ENCODE measurements at regions not wholly inside any gene's neighbourhood (a gene's known extent, or its start where the extent isn't known, plus 50 kb on each side); places are given as distances from the start of the nearest gene placed in this dataset.
"Not testable (repeated sequence)": the region's sequence is repeated elsewhere in the genome, so short reads cannot be mapped to it uniquely, and the experiment has no call there.

- H2AFZ ChIP-seq (ENCODE audit: low read length): no peak overlapping the region
- no peaks in the 10 kb centered on the region for H4K20me1 ChIP-seq (ENCODE audit: control insufficient read depth, extremely low read depth, insufficient read depth, low read length)
- H3K4me1 ChIP-seq (ENCODE audit: control insufficient read depth, extremely low read depth, insufficient read depth, low read length): no peaks in the 10 kb centered on the region
- no peak overlapping the region for H3K4me2 ChIP-seq (ENCODE audit: extremely low read depth, insufficient read depth, low read length)
- no peaks in the 10 kb centered on the region for H3K9me3 ChIP-seq (ENCODE audit: control insufficient read depth, insufficient read depth, low read depth, low read length)
- no peak overlapping the region for H3K27ac ChIP-seq (ENCODE audit: insufficient read depth, low read length)
- H3K36me3 ChIP-seq (ENCODE audit: control insufficient read depth, insufficient read depth, low read length): no peaks in the 10 kb centered on the region
- H3K9ac ChIP-seq (ENCODE audit: insufficient read depth, low read length): no peak overlapping the region
- TF ChIP-seq EZH2 (IDR thresholded peaks at IDR 0.05; ENCODE audit: low read length, missing control alignments): no peak
- TF ChIP-seq, protein P1, sequence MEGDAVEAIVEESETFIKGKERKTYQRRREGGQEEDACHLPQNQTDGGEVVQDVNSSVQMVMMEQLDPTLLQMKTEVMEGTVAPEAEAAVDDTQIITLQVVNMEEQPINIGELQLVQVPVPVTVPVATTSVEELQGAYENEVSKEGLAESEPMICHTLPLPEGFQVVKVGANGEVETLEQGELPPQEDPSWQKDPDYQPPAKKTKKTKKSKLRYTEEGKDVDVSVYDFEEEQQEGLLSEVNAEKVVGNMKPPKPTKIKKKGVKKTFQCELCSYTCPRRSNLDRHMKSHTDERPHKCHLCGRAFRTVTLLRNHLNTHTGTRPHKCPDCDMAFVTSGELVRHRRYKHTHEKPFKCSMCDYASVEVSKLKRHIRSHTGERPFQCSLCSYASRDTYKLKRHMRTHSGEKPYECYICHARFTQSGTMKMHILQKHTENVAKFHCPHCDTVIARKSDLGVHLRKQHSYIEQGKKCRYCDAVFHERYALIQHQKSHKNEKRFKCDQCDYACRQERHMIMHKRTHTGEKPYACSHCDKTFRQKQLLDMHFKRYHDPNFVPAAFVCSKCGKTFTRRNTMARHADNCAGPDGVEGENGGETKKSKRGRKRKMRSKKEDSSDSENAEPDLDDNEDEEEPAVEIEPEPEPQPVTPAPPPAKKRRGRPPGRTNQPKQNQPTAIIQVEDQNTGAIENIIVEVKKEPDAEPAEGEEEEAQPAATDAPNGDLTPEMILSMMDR (conservative IDR thresholded peaks at IDR 0.05 in 1 of 2, IDR thresholded peaks at IDR 0.05 in 1 of 2; ENCODE audit: low read depth in 1 of 2, low read length in 2 of 2): no peak
- no peak overlapping the region for H3K4me3 ChIP-seq (replicated peaks in 1 of 4; ENCODE audit: control extremely low read depth in 1 of 4, insufficient read depth in 1 of 4, low read depth in 3 of 4, low read length in 4 of 4)
- no peaks in the 10 kb centered on the region for H3K27me3 ChIP-seq (ENCODE audit: control insufficient read depth, insufficient read depth, low read length)
- H3K79me2 ChIP-seq (ENCODE audit: control insufficient read depth, insufficient read depth, low read length): no peaks in the 10 kb centered on the region
- no peak for DNase-seq (ENCODE audit: low read depth in 2 of 2)
Observed at GRCh38 chr2:230636684-230637271, 75.9 kb upstream of the CAB39 start.

DNA sequence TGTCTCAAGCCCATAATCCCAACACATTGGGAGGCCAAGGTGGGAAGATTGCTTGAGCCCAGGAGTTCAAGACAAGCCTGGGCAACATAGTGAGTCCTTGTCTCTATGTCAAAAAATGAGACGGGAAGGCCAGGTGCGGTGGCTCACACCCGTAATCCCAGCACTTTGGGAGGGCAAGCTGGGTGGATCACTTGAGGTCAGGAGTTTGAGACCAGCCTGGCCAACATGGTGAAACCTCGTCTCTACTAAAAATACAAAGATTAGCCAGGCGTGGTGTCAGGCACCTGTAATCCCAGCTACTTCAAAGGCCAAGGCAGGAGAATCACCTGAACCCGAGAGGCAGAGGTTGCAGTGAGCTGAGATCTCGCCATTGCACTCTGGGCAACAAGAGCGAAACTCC is 75.2 kb upstream of the CAB39 start:
- H3K27ac ChIP-seq (ENCODE audit: insufficient read depth, low read length); H3K27me3 ChIP-seq (ENCODE audit: control insufficient read depth, insufficient read depth, low read length); H2AFZ ChIP-seq (ENCODE audit: low read length); DNase-seq (ENCODE audit: low read depth in 2 of 2); H3K4me3 ChIP-seq (replicated peaks in 1 of 4; ENCODE audit: control extremely low read depth in 1 of 4, insufficient read depth in 1 of 4, low read depth in 3 of 4, low read length in 4 of 4); H3K9me3 ChIP-seq (ENCODE audit: control insufficient read depth, insufficient read depth, low read depth, low read length); H3K36me3 ChIP-seq (ENCODE audit: control insufficient read depth, insufficient read depth, low read length); H4K20me1 ChIP-seq (ENCODE audit: control insufficient read depth, extremely low read depth, insufficient read depth, low read length); H3K9ac ChIP-seq (ENCODE audit: insufficient read depth, low read length); H3K79me2 ChIP-seq (ENCODE audit: control insufficient read depth, insufficient read depth, low read length); H3K4me1 ChIP-seq (ENCODE audit: control insufficient read depth, extremely low read depth, insufficient read depth, low read length); H3K4me2 ChIP-seq (ENCODE audit: extremely low read depth, insufficient read depth, low read length): not testable (repeated sequence)

GRCh38 chr2:230640540-230641011 is 72.1 kb upstream of the CAB39 start:
- Histone ChIP-seq H2AFZ (ENCODE audit: low read length) (no peak overlapping the region), H3K79me2 (ENCODE audit: control insufficient read depth, insufficient read depth, low read length) (no peaks in the 10 kb centered on the region), H3K4me1 (ENCODE audit: control insufficient read depth, extremely low read depth, insufficient read depth, low read length) (no peaks in the 10 kb centered on the region), H3K9ac (ENCODE audit: insufficient read depth, low read length) (no peak overlapping the region), H3K9me3 (ENCODE audit: control insufficient read depth, insufficient read depth, low read depth, low read length) (no peaks in the 10 kb centered on the region), H4K20me1 (ENCODE audit: control insufficient read depth, extremely low read depth, insufficient read depth, low read length) (no peaks in the 10 kb centered on the region), H3K27me3 (ENCODE audit: control insufficient read depth, insufficient read depth, low read length) (no peaks in the 10 kb centered on the region), H3K4me3 (replicated peaks in 1 of 4; ENCODE audit: control extremely low read depth in 1 of 4, insufficient read depth in 1 of 4, low read depth in 3 of 4, low read length in 4 of 4) (no peak overlapping the region), H3K27ac (ENCODE audit: insufficient read depth, low read length) (no peak overlapping the region), H3K36me3 (ENCODE audit: control insufficient read depth, insufficient read depth, low read length) (no peaks in the 10 kb centered on the region), H3K4me2 (ENCODE audit: extremely low read depth, insufficient read depth, low read length) (no peak overlapping the region)
- TF ChIP-seq EZH2 (IDR thresholded peaks at IDR 0.05; ENCODE audit: low read length, missing control alignments): no peak
- TF ChIP-seq, protein P1 (conservative IDR thresholded peaks at IDR 0.05 in 1 of 2, IDR thresholded peaks at IDR 0.05 in 1 of 2; ENCODE audit: low read depth in 1 of 2, low read length in 2 of 2): no peak
- peak in 1 of 2 donors; percentile 64 for DNase-seq (ENCODE audit: low read depth in 2 of 2)

All from fibroblast of lung (primary cell).